HG03135 (cell line): ENCODE measurements at regions not wholly inside any gene's neighbourhood (a gene's known extent, or its start where the extent isn't known, plus 50 kb on each side); places are given as distances from the start of the nearest gene placed in this dataset.

Experiments used
- ATAC-seq: cut with Tn5 transposase; IDR thresholded peaks from one replicate; pipeline ENCODE4 v1.9.1; 2021; ENCODE audit warnings: mild to moderate bottlenecking, moderate library complexity; ENCODE audit not compliant: unreplicated experiment

- no peak for ATAC-seq
Observed at GRCh38 chr14:76950055-76951020, 78.2 kb downstream of the IRF2BPL start.

- ATAC-seq = no peak
Observed at GRCh38 chr14:76948976-76949375, 79.5 kb downstream of the IRF2BPL start.

- no peak for ATAC-seq
Observed at GRCh38 chr14:76948213-76948947, 80.1 kb downstream of the IRF2BPL start.

GRCh38 chr14:76947838-76948184, 80.7 kb downstream of the IRF2BPL start:
- no peak for ATAC-seq

GRCh38 chr14:76947078-76947837, 81.2 kb downstream of the IRF2BPL start:
- peak; percentile 78 for ATAC-seq

- ATAC-seq = no peak
Observed at GRCh38 chr14:76946753-76947077, 81.8 kb downstream of the IRF2BPL start.

- ATAC-seq = no peak
Observed at GRCh38 chr14:76943072-76943471, 85.4 kb downstream of the IRF2BPL start.

- ATAC-seq = no peak
Observed at GRCh38 chr14:76941946-76942805, 86.3 kb downstream of the IRF2BPL start.

- no peak for ATAC-seq
Observed at GRCh38 chr14:76941544-76941943, 87.0 kb downstream of the IRF2BPL start.

- no peak for ATAC-seq
Observed at GRCh38 chr14:76940021-76940760, 88.3 kb downstream of the IRF2BPL start.

GRCh38 chr14:76939015-76939742, 89.3 kb downstream of the IRF2BPL start:
- no peak for ATAC-seq

GRCh38 chr14:76938092-76938500, 90.4 kb downstream of the IRF2BPL start:
- ATAC-seq = no peak

GRCh38 chr14:76937181-76938091, 91.1 kb downstream of the IRF2BPL start:
- no peak for ATAC-seq

- ATAC-seq = no peak
Observed at GRCh38 chr14:76936483-76936882, 92.0 kb downstream of the IRF2BPL start.

- no peak for ATAC-seq
Observed at GRCh38 chr14:76933515-76933914, 95.0 kb downstream of the IRF2BPL start.

- ATAC-seq = no peak
Observed at GRCh38 chr14:76931631-76932402, 96.7 kb downstream of the IRF2BPL start.

GRCh38 chr14:76930549-76930948, 98.0 kb downstream of the IRF2BPL start:
- ATAC-seq = no peak
